Transverse colon (tissue), 4 donors: ENCODE measurements at regions not wholly inside any gene's neighbourhood (a gene's known extent, or its start where the extent isn't known, plus 50 kb on each side); places are given as distances from the start of the nearest gene placed in this dataset.

Experiments used
- EP300 ChIP-seq: sonication (generic); formaldehyde crosslinking; IDR thresholded peaks from one replicate; pipeline ENCODE4 v1.6.1; 2017; ENCODE audit warnings: antibody characterized with exemption, low read depth
- POLR2A ChIP-seq: fragments of 450-650 bp; IDR thresholded peaks from one replicate; pipeline ENCODE4 v1.6.1; 2016; ENCODE audit warnings: antibody characterized with exemption, mild to moderate bottlenecking, moderate library complexity
- POLR2AphosphoS5 ChIP-seq, 3 donors: sonication (generic); formaldehyde crosslinking; IDR thresholded peaks; one replicate each; pipeline ENCODE4 v1.6.1; 2016; ENCODE audit warnings: antibody characterized with exemption in 3 of 3
- TF ChIP-seq, protein P1 (sequence below), 5 experiments: fragments of 200-600 bp in 3 of 5; fragments of 450-650 bp in 2 of 5; sonication (generic) in 3 of 5; IDR thresholded peaks; 1 replicate in 2 of 5; 2 replicates in 3 of 5; pipeline ENCODE4 v1.5.1; 2016 to 2017; ENCODE audit warnings: antibody characterized with exemption in 5 of 5, inconsistent platforms in 3 of 5, mild to moderate bottlenecking in 2 of 5, moderate library complexity in 1 of 5

GRCh38 chr5:105730982-105731381, 1939.8 kb downstream of the EFNA5 start:
- TF ChIP-seq, protein P1, sequence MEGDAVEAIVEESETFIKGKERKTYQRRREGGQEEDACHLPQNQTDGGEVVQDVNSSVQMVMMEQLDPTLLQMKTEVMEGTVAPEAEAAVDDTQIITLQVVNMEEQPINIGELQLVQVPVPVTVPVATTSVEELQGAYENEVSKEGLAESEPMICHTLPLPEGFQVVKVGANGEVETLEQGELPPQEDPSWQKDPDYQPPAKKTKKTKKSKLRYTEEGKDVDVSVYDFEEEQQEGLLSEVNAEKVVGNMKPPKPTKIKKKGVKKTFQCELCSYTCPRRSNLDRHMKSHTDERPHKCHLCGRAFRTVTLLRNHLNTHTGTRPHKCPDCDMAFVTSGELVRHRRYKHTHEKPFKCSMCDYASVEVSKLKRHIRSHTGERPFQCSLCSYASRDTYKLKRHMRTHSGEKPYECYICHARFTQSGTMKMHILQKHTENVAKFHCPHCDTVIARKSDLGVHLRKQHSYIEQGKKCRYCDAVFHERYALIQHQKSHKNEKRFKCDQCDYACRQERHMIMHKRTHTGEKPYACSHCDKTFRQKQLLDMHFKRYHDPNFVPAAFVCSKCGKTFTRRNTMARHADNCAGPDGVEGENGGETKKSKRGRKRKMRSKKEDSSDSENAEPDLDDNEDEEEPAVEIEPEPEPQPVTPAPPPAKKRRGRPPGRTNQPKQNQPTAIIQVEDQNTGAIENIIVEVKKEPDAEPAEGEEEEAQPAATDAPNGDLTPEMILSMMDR (IDR thresholded peaks at IDR 0.05), result no peak
- TF ChIP-seq POLR2AphosphoS5 (IDR thresholded peaks at IDR 0.05), result no peak
- TF ChIP-seq POLR2A, result no peak
- TF ChIP-seq EP300, result no peak
